ENCODE measurements at regions not wholly inside any gene's neighbourhood (a gene's known extent, or its start where the extent isn't known, plus 50 kb on each side); places are given as distances from the start of the nearest gene placed in this dataset.

GRCh38 chr9:13554626-13555025 is 275.1 kb upstream of the MPDZ start:
- Histone ChIP-seq H3K4me1 (ENCODE audit: insufficient read depth, low read length) (no peaks in the 10 kb centered on the region), H3K27ac (ENCODE audit: extremely low read length, insufficient read depth, low read length) (no peak overlapping the region), H3K27me3 (ENCODE audit: control insufficient read depth in 1 of 2, insufficient read depth in 2 of 2, low read length in 2 of 2) (no peaks in the 10 kb centered on the region), H3K79me2 (ENCODE audit: insufficient read depth, low read length) (no peaks in the 10 kb centered on the region), H3K4me3 (replicated peaks in 1 of 3; ENCODE audit: insufficient read depth in 1 of 3, low read depth in 2 of 3, low read length in 3 of 3) (no peak overlapping the region), H3K4me2 (ENCODE audit: low read depth, low read length) (no peak overlapping the region), H3K9me3 (ENCODE audit: low read length) (no peaks in the 10 kb centered on the region), H3K36me3 (replicated peaks in 1 of 2; ENCODE audit: control insufficient read depth in 1 of 2, insufficient read depth in 2 of 2, low read length in 2 of 2) (no peaks in the 10 kb centered on the region), H4K20me1 (ENCODE audit: insufficient read depth, low read length) (no peaks in the 10 kb centered on the region), H2AFZ (ENCODE audit: low read length) (no peak overlapping the region), H3K9ac (ENCODE audit: insufficient read depth, low read depth, low read length) (no peak overlapping the region)
- POLR2A ChIA-PET, result no interaction called here
- ATAC-seq (no peak), DNase-seq (ENCODE audit: low spot score) (no peak), FAIRE-seq (no peak)
- no TSS peak for BruUV-seq (replicated peaks)
- intact Hi-C loops (cut with micrococcal nuclease; ENCODE audit: unreplicated experiment), result no loop called here
- TF ChIP-seq HMG20A (CRISPR knock-in tag; IDR thresholded peaks at IDR 0.05; ENCODE audit: borderline replicate concordance) (no peak), XBP1 (CRISPR knock-in tag; IDR thresholded peaks at IDR 0.05) (no peak), CBX1 (IDR thresholded peaks at IDR 0.05; ENCODE audit: low read depth) (no peak), TSC22D2 (CRISPR knock-in tag; IDR thresholded peaks at IDR 0.05; ENCODE audit: borderline replicate concordance) (no peak), PREB (CRISPR knock-in tag; IDR thresholded peaks at IDR 0.05) (no peak), HNRNPL (IDR thresholded peaks at IDR 0.05; ENCODE audit: low read depth, low read length) (no peak), GMEB2 (CRISPR knock-in tag; IDR thresholded peaks at IDR 0.05; ENCODE audit: low read depth) (no peak), NCOA5 (CRISPR knock-in tag; IDR thresholded peaks at IDR 0.05) (no peak), SP140L (CRISPR knock-in tag; IDR thresholded peaks at IDR 0.05; ENCODE audit: borderline replicate concordance) (no peak), ZNF180 (CRISPR knock-in tag; IDR thresholded peaks at IDR 0.05; ENCODE audit: borderline replicate concordance, low read depth) (no peak), ZNF138 (CRISPR knock-in tag; IDR thresholded peaks at IDR 0.05; ENCODE audit: low read depth) (no peak), ZNF468 (CRISPR knock-in tag; IDR thresholded peaks at IDR 0.05) (no peak), ZNF407 (CRISPR knock-in tag; IDR thresholded peaks at IDR 0.05; ENCODE audit: not compliant biosample characterization) (no peak), ETS1 (CRISPR knock-in tag; IDR thresholded peaks at IDR 0.05) (no peak)
- CTCF ChIA-PET (ENCODE audit: low intra/inter-chr PET ratio, low total read pairs), result no interaction called here
- in situ Hi-C loops (cut with HindIII; ENCODE audit: extremely low pct_ligation_motif_present, low pct_unique_long_range_greater_than_20kb), result no loop called here
